SK-N-SH treated with all-trans-retinoic acid at 6 μM for 48 hours (cell line): ENCODE measurements at regions not wholly inside any gene's neighbourhood (a gene's known extent, or its start where the extent isn't known, plus 50 kb on each side); places are given as distances from the start of the nearest gene placed in this dataset.

Experiments
- ATAC-seq: fragments of 200-7000 bp; cut with Tn5 transposase; 3 replicates; pipeline ENCODE4 v1.9.1; 2020; ENCODE audit warnings: mild to moderate bottlenecking, moderate library complexity
- ARNTL ChIP-seq: fragments of 450-650 bp; formaldehyde crosslinking; IDR thresholded peaks from 2 replicates; pipeline ENCODE4 v1.5.0; 2020; ENCODE audit warnings: low read depth, mild to moderate bottlenecking, moderate library complexity, borderline replicate concordance
- CREB5 ChIP-seq: fragments of 250-450 bp; sonication (Bioruptor Pico); IDR thresholded peaks from 2 replicates; pipeline ENCODE4 v1.5.1; 2020; ENCODE audit warnings: low read depth, mild to moderate bottlenecking, moderate library complexity
- CSDC2 ChIP-seq: fragments of 250-450 bp; sonication (Bioruptor Pico); IDR thresholded peaks from 2 replicates; pipeline ENCODE4 v1.5.0; 2020; ENCODE audit warnings: mild to moderate bottlenecking, moderate library complexity
- ESRRG ChIP-seq: fragments of 250-450 bp; sonication (Bioruptor Pico); IDR thresholded peaks from 2 replicates; pipeline ENCODE4 v1.6.1; 2021; ENCODE audit warnings: mild to moderate bottlenecking
- GLIS3 ChIP-seq: fragments of 250-450 bp; sonication (Bioruptor Pico); IDR thresholded peaks from 2 replicates; pipeline ENCODE4 v1.5.0; 2020; ENCODE audit warnings: mild to moderate bottlenecking, moderate library complexity
- ISL1 ChIP-seq: fragments of 250-450 bp; sonication (Bioruptor Pico); IDR thresholded peaks from 2 replicates; pipeline ENCODE4 v2.1.2; 2022; ENCODE audit warnings: mild to moderate bottlenecking, moderate library complexity
- OSR1 ChIP-seq: fragments of 250-450 bp; sonication (Bioruptor Pico); IDR thresholded peaks from 2 replicates; pipeline ENCODE4 v1.8.0; 2022; ENCODE audit warnings: moderate library complexity, mild to moderate bottlenecking, inconsistent platforms
- PATZ1 ChIP-seq: fragments of 250-450 bp; sonication (Bioruptor Pico); IDR thresholded peaks from 2 replicates; pipeline ENCODE4 v1.8.0; 2020; ENCODE audit warnings: mild to moderate bottlenecking, moderate library complexity, borderline replicate concordance
- POU6F1 ChIP-seq: fragments of 250-450 bp; sonication (Bioruptor Pico); IDR thresholded peaks from 2 replicates; pipeline ENCODE4 v1.8.0; 2021; ENCODE audit warnings: low read depth, mild to moderate bottlenecking, moderate library complexity, borderline replicate concordance
- PPARA ChIP-seq: fragments of 250-450 bp; sonication (Bioruptor Pico); IDR thresholded peaks from 2 replicates; pipeline ENCODE4 v1.5.0; 2020; ENCODE audit warnings: mild to moderate bottlenecking, borderline replicate concordance
- RARB ChIP-seq: fragments of 250-450 bp; sonication (Bioruptor Pico); IDR thresholded peaks from 2 replicates; pipeline ENCODE4 v1.8.0; 2021; ENCODE audit warnings: mild to moderate bottlenecking, moderate library complexity
- TCF4 ChIP-seq: fragments of 250-450 bp; sonication (Bioruptor Pico); IDR thresholded peaks from 2 replicates; pipeline ENCODE4 v1.8.0; 2021; ENCODE audit warnings: mild to moderate bottlenecking, moderate library complexity, borderline replicate concordance
- TOX ChIP-seq: fragments of 250-450 bp; sonication (Bioruptor Pico); IDR thresholded peaks from 2 replicates; pipeline ENCODE4 v1.8.0; 2021; ENCODE audit warnings: mild to moderate bottlenecking, moderate library complexity, borderline replicate concordance
- TSHZ2 ChIP-seq: fragments of 250-450 bp; sonication (Bioruptor Pico); IDR thresholded peaks from 2 replicates; pipeline ENCODE4 v1.5.0; 2020; ENCODE audit warnings: mild to moderate bottlenecking, moderate library complexity
- ZC3H10 ChIP-seq: fragments of 250-450 bp; sonication (Bioruptor Pico); IDR thresholded peaks from 2 replicates; pipeline ENCODE4 v1.5.1; 2021; ENCODE audit warnings: mild to moderate bottlenecking, moderate library complexity
- ZFP3 ChIP-seq: fragments of 250-450 bp; sonication (Bioruptor Pico); IDR thresholded peaks from 2 replicates; pipeline ENCODE4 v1.5.0; 2020; ENCODE audit warnings: mild to moderate bottlenecking, moderate library complexity
- ZFP30 ChIP-seq: fragments of 450-650 bp; formaldehyde crosslinking; IDR thresholded peaks from 2 replicates; pipeline ENCODE4 v1.5.0; 2022; ENCODE audit warnings: mild to moderate bottlenecking, moderate library complexity
- ZNF565 ChIP-seq: fragments of 450-650 bp; formaldehyde crosslinking; conservative IDR thresholded peaks from 2 replicates; pipeline ENCODE4 v1.5.0; 2020; ENCODE audit warnings: low read depth, mild to moderate bottlenecking, moderate library complexity
- ZNF70 ChIP-seq: fragments of 450-650 bp; formaldehyde crosslinking; IDR thresholded peaks from 2 replicates; pipeline ENCODE4 v1.5.0; 2020; ENCODE audit warnings: mild to moderate bottlenecking, moderate library complexity
- TF ChIP-seq, protein P1 (sequence below): fragments of 250-450 bp; sonication (Bioruptor Pico); IDR thresholded peaks from 2 replicates; pipeline ENCODE4 v1.5.1; 2021; ENCODE audit warnings: mild to moderate bottlenecking, moderate library complexity

- ATAC-seq, result no peak
- TF ChIP-seq GLIS3, result no peak
- no peak for TF ChIP-seq ISL1 (CRISPR knock-in tag)
- TF ChIP-seq ARNTL (CRISPR knock-in tag), result no peak
- no peak for TF ChIP-seq ZC3H10 (CRISPR knock-in tag)
- TF ChIP-seq CSDC2 (CRISPR knock-in tag), result no peak
- TF ChIP-seq CREB5 (CRISPR knock-in tag), result no peak
- no peak for TF ChIP-seq POU6F1 (CRISPR knock-in tag)
- TF ChIP-seq TCF4, result no peak
Observed at GRCh38 chr2:34844629-34845028, 1245.5 kb upstream of the FAM98A start.

GRCh38 chr2:34838408-34838807, 1239.3 kb upstream of the FAM98A start:
- ATAC-seq, result no peak
- TF ChIP-seq CSDC2 (CRISPR knock-in tag) (no peak), ARNTL (CRISPR knock-in tag) (no peak), TSHZ2 (no peak), TOX (no peak), CREB5 (CRISPR knock-in tag) (no peak), ESRRG (CRISPR knock-in tag) (no peak), OSR1 (no peak), ZC3H10 (CRISPR knock-in tag) (no peak), RARB (CRISPR knock-in tag) (no peak), ZFP3 (CRISPR knock-in tag) (no peak), ISL1 (CRISPR knock-in tag) (no peak), ZFP30 (CRISPR knock-in tag) (no peak), PATZ1 (CRISPR knock-in tag) (no peak), PPARA (CRISPR knock-in tag) (no peak)
- TF ChIP-seq, protein P1, sequence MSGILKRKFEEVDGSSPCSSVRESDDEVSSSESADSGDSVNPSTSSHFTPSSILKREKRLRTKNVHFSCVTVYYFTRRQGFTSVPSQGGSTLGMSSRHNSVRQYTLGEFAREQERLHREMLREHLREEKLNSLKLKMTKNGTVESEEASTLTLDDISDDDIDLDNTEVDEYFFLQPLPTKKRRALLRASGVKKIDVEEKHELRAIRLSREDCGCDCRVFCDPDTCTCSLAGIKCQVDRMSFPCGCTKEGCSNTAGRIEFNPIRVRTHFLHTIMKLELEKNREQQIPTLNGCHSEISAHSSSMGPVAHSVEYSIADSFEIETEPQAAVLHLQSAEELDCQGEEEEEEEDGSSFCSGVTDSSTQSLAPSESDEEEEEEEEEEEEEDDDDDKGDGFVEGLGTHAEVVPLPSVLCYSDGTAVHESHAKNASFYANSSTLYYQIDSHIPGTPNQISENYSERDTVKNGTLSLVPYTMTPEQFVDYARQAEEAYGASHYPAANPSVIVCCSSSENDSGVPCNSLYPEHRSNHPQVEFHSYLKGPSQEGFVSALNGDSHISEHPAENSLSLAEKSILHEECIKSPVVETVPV (CRISPR knock-in tag), result no peak

DNA sequence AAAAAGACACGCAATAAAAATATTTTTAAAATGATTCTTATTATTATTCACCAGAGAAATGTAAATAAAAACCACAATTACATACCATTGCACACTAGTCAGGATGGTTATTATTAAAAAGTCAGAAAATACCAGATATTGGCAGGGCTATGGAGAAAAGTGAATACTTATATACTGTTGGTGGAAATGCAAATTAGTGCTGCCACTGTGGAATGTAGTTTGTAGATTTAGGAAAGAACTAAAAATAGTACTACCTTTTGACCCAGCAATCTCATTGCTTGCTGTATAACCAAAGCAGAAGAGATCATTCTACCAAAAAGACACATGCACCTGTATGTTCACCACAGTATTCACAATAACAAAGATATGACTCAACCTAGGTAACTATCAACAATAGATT, 1237.3 kb upstream of the FAM98A start:
- TF ChIP-seq ZFP3 (CRISPR knock-in tag), result no peak
- no peak for TF ChIP-seq GLIS3
- TF ChIP-seq ARNTL (CRISPR knock-in tag), result no peak
- no peak for TF ChIP-seq ZNF70 (CRISPR knock-in tag)
- no peak for TF ChIP-seq ESRRG (CRISPR knock-in tag)
- no peak for TF ChIP-seq PATZ1 (CRISPR knock-in tag)
- TF ChIP-seq ZNF565 (CRISPR knock-in tag), result no peak
- no peak for TF ChIP-seq TSHZ2
- no peak for TF ChIP-seq CREB5 (CRISPR knock-in tag)
- ATAC-seq, result no peak
